Esophagus squamous epithelium (tissue), 4 donors: ENCODE measurements at regions not wholly inside any gene's neighbourhood (a gene's known extent, or its start where the extent isn't known, plus 50 kb on each side); places are given as distances from the start of the nearest gene placed in this dataset.
A peak's percentile ranks its signal among the peaks of the same experiment; 100 is the strongest.

Source experiments
- CTCF ChIP-seq, 6 experiments: fragments of 450-650 bp in 4 of 6; fragments of 200-600 bp in 2 of 6; sonication (generic) in 2 of 6; IDR thresholded peaks; one replicate each; pipeline ENCODE4 v1.5.1; 2016 to 2019; ENCODE audit warnings: antibody characterized with exemption in 6 of 6, mild to moderate bottlenecking in 4 of 6, moderate library complexity in 4 of 6
- POLR2A ChIP-seq, 4 donors: fragments of 450-650 bp; IDR thresholded peaks; one replicate each; pipeline ENCODE4 v1.6.1; 2017; ENCODE audit warnings: antibody characterized with exemption in 4 of 4, mild to moderate bottlenecking in 4 of 4, moderate library complexity in 3 of 4

GRCh38 chr12:111033281-111034082, 113.1 kb upstream of the MYL2 start:
- TF ChIP-seq CTCF (IDR thresholded peaks at IDR 0.05) (peak in 1 of 6 experiments; percentile 15), POLR2A (IDR thresholded peaks at IDR 0.05) (no peak)
